ENCODE measurements at regions not wholly inside any gene's neighbourhood (a gene's known extent, or its start where the extent isn't known, plus 50 kb on each side); places are given as distances from the start of the nearest gene placed in this dataset.
"Not testable (repeated sequence)": the region's sequence is repeated elsewhere in the genome, so short reads cannot be mapped to it uniquely, and the experiment has no call there.

DNA sequence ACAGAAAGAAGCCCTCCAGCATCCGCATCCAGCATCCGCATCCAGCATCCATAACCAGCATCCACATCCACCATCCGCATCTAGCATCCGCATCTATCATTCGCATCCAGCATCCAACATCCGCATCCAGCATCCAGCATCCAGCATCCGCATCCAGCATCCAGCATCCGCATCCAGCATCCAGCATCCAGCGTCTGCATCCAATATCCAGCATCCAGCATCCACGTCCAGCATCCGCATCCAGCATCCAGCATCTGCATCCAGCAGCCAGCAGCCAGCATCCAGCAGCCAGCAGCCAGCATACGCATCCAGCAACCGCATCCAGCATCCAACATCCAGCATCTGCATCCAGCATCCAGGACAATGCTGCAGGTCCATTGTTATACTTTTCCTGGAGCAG lies 671.0 kb upstream of the C16orf82 start:
- no peak for DNase-seq

DNA sequence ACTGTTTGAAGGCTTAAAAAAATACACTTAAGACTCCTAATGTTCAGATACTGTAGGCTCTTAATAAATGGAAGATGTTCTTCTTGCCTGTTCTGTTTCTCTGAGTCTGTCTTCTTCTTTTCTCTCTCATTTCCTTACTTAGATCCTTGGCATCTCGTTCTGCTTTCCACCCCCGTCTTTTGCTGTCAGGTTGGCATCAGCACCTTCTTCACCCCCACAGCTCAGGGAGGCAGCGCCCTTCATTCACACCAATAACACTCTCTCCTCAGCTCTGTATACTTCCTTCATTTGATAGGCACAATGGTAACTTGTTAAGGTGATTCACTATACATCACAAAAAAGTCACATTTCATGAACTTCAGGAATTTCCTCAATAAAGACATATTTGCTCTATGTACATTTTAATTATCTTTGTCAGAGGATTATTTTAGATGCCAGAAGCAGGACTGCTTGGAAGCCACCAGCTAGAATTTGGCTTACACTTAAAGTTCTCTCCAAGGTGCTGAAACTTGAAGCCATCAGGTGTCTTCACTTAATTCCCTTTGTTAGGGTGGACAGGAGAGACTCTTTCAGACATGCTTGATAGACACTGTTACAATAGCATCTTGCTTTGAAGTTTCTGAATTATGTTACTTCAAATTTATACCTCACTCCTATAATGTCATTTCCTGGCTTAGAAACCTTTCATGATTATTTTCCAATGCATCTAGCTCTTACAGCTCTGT lies 670.1 kb upstream of the C16orf82 start:
- no peak for DNase-seq

- no peak for DNase-seq
These were observed 652.9 kb upstream of the C16orf82 start for GRCh38 chr16:26413780-26414179.

DNA sequence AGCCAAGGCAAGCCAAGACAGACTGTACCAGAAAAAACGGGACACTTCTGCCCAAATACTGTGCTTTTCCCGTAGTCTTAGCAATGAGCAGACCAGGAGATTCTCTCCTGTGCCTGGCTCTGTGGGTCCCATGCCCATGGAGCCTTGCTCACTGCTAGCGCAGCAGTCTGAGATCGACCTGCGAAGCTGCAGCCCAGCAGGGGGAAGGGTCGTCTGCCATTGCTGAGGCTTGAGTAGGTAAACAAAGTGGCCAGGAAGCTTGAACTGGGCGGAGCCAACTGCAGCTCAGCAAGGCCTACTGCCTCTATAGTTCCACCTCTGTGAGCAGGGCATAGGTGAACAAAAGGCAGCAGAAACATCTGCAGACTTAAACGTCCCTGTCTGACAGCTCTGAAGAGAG lies 647.3 kb upstream of the C16orf82 start:
- DNase-seq = not testable (repeated sequence)

DNA sequence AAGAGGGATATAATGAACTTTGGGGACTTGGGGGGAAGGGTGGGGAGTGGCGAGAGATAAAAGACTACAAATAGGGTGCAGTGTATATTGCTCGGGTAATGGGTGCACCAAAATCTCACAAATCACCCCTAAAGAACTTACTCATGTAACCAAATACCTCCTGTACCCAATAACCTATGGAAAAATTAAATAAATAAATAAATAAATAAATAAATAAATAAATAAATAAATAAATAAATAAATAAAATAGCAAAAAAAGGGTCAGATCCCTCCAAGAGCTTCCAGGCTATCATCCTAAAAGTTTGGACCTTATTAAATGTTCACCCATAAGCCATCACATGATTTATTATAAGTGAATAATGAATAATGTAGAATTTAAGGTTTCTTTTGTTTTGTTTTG lies 636.1 kb upstream of the C16orf82 start:
- DNase-seq = no peak

- DNase-seq = no peak
These were observed 632.9 kb upstream of the C16orf82 start for GRCh38 chr16:26433807-26434206.

DNA sequence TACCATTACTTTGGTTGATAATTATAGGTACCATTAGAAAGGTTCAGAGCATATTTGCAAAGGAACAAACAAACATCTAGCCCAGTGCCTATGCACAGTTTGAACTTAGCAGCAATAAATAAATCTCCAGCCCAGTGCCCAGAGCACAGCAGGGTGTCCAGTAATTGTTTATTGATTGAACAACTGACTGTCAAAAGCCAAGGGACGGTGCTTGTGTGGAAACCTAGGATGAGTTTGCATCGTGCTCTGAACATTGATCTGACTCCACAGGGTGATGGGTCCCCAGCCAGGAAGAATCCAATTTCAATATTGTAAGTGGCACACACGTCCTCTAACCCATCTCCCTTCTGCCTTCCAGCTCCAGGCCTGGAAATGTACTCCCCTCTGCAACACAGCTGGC lies 625.5 kb upstream of the C16orf82 start:
- DNase-seq = no peak

DNA sequence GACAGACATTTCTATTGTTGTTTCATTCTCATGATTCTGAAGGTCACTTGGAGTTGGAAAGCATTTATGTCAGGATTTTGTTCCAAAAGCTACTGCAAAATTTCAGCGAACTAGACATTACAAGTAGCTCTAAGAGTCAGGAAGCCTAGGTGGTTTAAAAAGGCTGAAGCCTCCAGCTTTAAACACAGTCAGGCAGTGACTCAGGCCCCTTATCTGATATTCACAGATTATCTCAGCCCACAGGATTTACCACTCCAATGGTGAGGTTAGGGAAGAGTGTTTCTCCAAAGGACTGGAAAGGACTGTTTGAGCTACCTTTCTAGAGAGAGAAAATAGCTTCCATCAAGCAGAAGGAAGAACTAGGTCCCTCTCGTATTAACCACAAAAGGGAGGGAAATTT lies 624.4 kb upstream of the C16orf82 start:
- no peak for DNase-seq

- no peak for DNase-seq
These were observed 619.2 kb upstream of the C16orf82 start for GRCh38 chr16:26447570-26447969.

DNA sequence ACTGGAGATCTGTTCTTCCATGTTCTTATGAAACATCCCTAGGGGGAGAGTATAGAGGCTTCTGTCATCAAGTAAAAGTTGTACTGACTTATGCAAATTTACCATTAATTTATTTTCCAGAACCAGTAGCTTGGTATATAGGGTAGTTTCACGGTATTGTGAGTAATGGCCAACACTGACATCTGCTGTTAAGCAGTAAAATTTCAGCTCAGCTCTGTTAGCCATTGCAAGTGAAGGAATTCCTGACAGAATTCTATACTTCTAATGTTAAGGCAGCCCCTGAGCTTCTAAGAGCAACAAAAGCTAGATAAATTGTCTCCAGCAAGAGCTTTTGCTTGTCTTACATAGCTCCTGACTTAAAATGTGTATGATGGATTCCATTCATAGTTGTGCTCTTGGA lies 613.5 kb upstream of the C16orf82 start:
- no peak for DNase-seq

- no peak for DNase-seq
These were observed 612.6 kb upstream of the C16orf82 start for GRCh38 chr16:26454102-26454501.

DNA sequence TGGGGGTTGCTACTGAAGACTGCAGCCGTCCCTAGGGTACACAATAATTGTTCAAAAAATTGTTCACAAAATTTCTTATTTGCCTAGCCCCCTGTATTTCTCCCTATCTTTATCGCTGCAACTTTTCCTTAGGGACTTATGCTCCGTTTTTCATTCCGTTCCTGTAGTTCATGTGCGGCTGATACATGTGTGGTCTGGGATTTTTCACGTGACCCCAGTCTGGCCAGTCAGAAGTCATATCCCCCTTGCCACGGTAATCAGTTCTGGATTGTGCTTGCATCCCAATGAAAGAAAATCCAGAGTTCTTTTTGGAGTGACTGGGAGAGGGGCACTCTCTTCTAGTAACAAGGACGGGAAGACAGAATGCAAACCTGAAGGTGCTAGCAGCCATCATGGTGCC lies 610.7 kb upstream of the C16orf82 start:
- DNase-seq = no peak

GRCh38 chr16:26457095-26457494 lies 609.6 kb upstream of the C16orf82 start:
- no peak for DNase-seq

- DNase-seq = no peak
These were observed 608.8 kb upstream of the C16orf82 start for GRCh38 chr16:26457882-26458281.

GRCh38 chr16:26464576-26465266 lies 602.0 kb upstream of the C16orf82 start:
- no peak for DNase-seq

DNA sequence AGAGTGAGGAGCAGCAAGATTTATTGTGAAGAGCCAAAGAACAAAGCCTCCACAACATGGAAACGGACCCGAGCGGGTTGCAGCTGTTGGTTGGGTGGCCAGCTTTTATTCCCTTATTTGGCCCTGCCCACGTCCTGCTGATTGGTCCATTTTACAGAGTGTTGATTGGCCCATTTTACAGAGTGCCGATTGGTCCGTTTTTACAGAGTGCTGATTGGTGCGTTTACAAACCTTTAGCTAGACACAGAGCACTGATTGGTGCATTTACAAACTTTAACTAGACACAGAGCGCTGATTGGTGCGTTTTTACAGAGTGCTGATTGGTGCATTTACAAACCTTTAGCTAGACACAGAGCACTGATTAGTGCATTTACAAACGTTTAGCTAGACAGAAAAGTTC lies 592.3 kb upstream of the C16orf82 start:
- not testable (repeated sequence) for DNase-seq

GRCh38 chr16:26475596-26475995 lies 591.1 kb upstream of the C16orf82 start:
- no peak for DNase-seq

GRCh38 chr16:26491101-26491670 lies 575.5 kb upstream of the C16orf82 start:
- DNase-seq = no peak

DNA sequence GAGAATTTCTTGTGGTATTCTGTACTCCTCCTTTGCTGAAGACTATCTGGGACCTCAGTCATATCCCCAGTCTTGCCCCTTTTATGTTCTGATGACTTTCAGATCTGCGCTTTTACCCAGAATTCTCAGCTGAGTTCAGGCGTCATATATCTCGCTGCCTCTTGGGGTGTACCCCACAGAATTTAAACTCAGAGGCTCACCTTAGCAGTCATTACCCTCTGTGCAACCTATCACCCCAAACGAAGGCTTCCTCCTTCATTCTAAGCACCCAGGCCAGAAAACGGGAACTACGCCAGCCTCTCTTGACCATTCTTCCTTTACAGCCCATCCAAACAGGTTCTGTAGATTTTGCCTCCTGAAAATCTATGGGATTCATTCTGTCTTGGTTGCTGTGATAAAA lies 574.8 kb upstream of the C16orf82 start:
- DNase-seq = no peak

DNA sequence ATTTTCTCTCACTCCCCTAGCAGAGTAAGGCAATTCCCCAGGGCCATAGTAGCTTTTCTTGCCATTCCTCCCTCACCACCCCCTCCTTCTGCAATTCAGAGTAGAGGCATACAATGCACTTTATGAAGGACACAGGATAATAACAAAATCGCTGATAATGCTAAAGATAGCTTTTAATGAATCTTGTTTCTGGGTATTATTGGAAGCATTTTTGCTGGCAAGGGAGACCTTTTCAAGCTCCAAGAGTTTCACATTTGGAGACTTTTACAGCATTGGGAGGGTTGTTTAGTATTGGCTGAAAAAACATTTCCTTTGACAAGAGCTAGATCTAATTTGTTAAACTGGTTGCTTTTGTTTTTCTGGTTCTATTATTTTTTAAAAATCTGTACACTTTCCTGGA lies 573.0 kb upstream of the C16orf82 start:
- DNase-seq = no peak

- no peak for DNase-seq
These were observed 568.8 kb upstream of the C16orf82 start for GRCh38 chr16:26497896-26498295.

GRCh38 chr16:26500326-26500725 lies 566.4 kb upstream of the C16orf82 start:
- no peak for DNase-seq

DNA sequence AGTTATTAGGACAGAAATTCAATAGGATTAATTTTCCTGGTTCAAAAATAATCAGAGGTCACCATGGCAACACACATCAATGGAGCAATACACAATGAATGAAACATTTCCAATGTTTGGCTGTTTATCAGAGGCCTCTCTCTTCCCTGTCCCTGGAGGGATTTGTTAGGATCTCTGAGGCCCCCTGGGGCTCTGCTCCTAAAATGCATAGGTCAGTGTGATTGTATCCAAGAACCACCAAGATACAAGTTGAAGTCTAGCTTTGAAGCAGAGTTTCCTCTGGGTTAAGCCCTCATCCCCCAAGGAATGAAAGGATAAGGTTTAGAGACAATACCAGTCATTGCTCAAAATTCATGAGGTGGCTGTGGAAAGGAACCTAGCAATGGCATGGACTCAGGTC lies 561.2 kb upstream of the C16orf82 start:
- no peak for DNase-seq

DNA sequence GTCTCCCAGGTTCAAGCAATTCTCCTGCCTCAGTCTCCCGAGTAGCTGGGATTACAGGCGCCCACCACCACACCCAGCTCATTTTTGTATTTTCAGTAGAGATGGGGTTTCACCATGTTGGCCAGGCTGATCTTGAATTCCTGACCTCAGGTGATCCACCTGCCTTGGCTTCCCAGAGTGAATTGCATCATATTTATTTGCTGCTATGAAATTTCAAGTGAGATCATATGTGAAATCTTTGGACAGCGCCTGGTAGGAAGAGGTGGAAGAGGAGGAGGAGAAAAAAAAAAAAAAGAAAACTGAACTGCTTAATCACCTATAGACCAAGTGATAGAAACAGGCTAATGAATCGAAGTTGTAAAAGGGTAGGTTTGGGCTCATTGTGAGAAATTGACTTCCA lies 557.8 kb upstream of the C16orf82 start:
- DNase-seq = not testable (repeated sequence)

All from NCI-H524 (cell line).